Psoas muscle (tissue), 7 donors: ENCODE measurements at regions not wholly inside any gene's neighbourhood (a gene's known extent, or its start where the extent isn't known, plus 50 kb on each side); places are given as distances from the start of the nearest gene placed in this dataset.
"Not testable (repeated sequence)": the region's sequence is repeated elsewhere in the genome, so short reads cannot be mapped to it uniquely, and the experiment has no call there.

Experiments
- ATAC-seq, 4 donors: fragments of 200-7000 bp; cut with Tn5 transposase; one replicate each; pipeline ENCODE4 v1.9.1; 2020; ENCODE audit warnings: moderate library complexity in 3 of 4, mild to moderate bottlenecking in 2 of 4
- DNase-seq, 2 donors: peaks; one replicate each; pipeline ENCODE4 v3.0.0-alpha.2; 2020
- H3K27ac ChIP-seq: fragments of 200-600 bp; one replicate; pipeline ENCODE4 v1.8.0; 2022
- H3K27me3 ChIP-seq, 3 donors: fragments of 200-600 bp in 1 of 3; one replicate each; pipeline versions ENCODE4 v1.6.1 to v1.8.0; 2013 to 2022; ENCODE audit warnings: low read length in 2 of 3, mild to moderate bottlenecking in 2 of 3, moderate library complexity in 1 of 3; ENCODE audit not compliant: insufficient read depth in 3 of 3
- H3K36me3 ChIP-seq, 2 donors: fragments of 200-600 bp in 1 of 2; one replicate each; pipeline versions ENCODE4 v1.6.1 to v1.8.0; 2013 to 2022; ENCODE audit warnings: low read depth in 1 of 2, mild to moderate bottlenecking in 1 of 2, moderate library complexity in 1 of 2; ENCODE audit not compliant: insufficient read depth in 1 of 2
- H3K4me1 ChIP-seq: fragments of 200-600 bp; one replicate; pipeline ENCODE4 v1.8.0; 2022
- H3K4me3 ChIP-seq: fragments of 200-600 bp; one replicate; pipeline ENCODE4 v1.8.0; 2022; ENCODE audit warnings: mild to moderate bottlenecking
- H3K9me3 ChIP-seq: fragments of 200-600 bp; one replicate; pipeline ENCODE4 v1.8.0; 2022
- WGBS, 3 donors: extraction: QIAGEN DNeasy Blood & Tissue Kit; methylation state at CpG; one replicate each; pipeline versions ENCODE4 v1.1.6 to v1.1.7; 2013; 5-methylcytosine and 5-hydroxymethylcytosine counted together
- intact Hi-C, 2 donors: fragments of 100-400 bp; cut with DNase I; formaldehyde crosslinking; loops; one replicate each; pipeline versions ENCODE4 v1.11.0 to v1.14.2; 2022
- TF ChIP-seq, protein P1 (sequence below): fragments of 200-600 bp; IDR thresholded peaks from one replicate; pipeline ENCODE4 v1.8.0; 2022; ENCODE audit warnings: antibody characterized with exemption
- donor health status: healthy with polysubstance abuse.
- donor health status: DM: no; HTN: no; CAD: no; lungs with moderate emphysema.
- donor health status: Bipolar disorder and iron deficiency.
- donor health status: healthy.
- donor health status: DM: yes; HTN: yes; CAD: no.
- donor health status: DM: no; HTN: no; CAD: no.
- donor health status: DM: yes; HTN: yes; CAD: no.

DNA sequence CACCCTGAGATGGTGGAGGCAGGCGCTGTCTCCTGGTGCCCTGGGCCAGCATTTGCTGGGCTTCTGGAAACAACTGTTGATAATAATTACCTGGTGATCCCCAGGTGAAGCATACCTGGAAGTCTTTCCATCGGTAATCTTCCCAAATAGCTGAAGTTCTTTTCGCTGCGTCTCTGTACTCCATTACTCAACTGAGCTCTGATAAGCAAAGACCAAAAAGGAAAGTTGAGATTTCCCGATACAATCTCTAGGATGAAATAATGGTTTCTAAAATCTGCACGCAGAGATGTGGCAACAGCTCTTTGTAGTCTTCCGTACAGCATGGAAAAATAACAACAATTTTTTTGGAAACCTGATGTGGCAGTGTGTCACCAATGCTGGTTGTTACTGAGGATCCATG is 226.5 kb downstream of the GATA3 start:
- Histone ChIP-seq H3K4me1 (no peaks in the 10 kb centered on the region), H3K36me3 (no peaks in the 10 kb centered on the region), H3K4me3 (no peak overlapping the region), H3K27me3 (no peaks in the 10 kb centered on the region), H3K27ac (no peak overlapping the region), H3K9me3 (no peaks in the 10 kb centered on the region)
- ATAC-seq (no peak), DNase-seq (no peak)
- 92 to 94% (median 93%) methylated on average over 7 of the region's 7 CpGs for WGBS, 3 donors
- TF ChIP-seq, protein P1, sequence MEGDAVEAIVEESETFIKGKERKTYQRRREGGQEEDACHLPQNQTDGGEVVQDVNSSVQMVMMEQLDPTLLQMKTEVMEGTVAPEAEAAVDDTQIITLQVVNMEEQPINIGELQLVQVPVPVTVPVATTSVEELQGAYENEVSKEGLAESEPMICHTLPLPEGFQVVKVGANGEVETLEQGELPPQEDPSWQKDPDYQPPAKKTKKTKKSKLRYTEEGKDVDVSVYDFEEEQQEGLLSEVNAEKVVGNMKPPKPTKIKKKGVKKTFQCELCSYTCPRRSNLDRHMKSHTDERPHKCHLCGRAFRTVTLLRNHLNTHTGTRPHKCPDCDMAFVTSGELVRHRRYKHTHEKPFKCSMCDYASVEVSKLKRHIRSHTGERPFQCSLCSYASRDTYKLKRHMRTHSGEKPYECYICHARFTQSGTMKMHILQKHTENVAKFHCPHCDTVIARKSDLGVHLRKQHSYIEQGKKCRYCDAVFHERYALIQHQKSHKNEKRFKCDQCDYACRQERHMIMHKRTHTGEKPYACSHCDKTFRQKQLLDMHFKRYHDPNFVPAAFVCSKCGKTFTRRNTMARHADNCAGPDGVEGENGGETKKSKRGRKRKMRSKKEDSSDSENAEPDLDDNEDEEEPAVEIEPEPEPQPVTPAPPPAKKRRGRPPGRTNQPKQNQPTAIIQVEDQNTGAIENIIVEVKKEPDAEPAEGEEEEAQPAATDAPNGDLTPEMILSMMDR, result no peak
- intact Hi-C loops, result no loop called here

DNA sequence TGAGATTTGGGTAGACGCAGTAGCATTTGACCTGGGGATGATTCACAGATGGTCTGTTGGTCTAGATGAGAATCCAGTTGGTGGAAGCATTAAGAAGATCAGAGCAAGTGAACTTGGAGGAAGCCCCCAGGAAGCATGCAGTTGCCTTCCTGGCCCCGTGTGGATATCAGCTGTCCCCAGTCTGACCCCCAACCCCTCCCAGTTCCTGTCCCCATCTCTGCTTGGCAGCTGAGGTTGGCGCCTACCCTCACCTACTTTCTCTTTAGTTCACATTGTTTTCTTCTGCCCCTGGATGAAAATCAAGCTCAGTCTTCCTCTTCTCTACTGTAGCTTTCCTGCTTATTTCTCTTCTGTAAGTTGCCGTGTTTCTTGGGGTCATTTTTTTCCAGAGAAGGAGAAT is 227.9 kb downstream of the GATA3 start:
- no peak overlapping the region for H3K4me3 ChIP-seq
- DNase-seq, result no peak

GRCh38 chr10:8283166-8283905 is 228.8 kb downstream of the GATA3 start:
- Histone ChIP-seq H3K27me3 (no peaks in the 10 kb centered on the region), H3K4me3 (no peak overlapping the region), H3K36me3 (no peaks in the 10 kb centered on the region), H3K9me3 (no peaks in the 10 kb centered on the region), H3K4me1 (no peaks in the 10 kb centered on the region), H3K27ac (no peak overlapping the region)
- TF ChIP-seq, protein P1, result no peak
- no peak for ATAC-seq
- intact Hi-C loops, result no loop called here
- WGBS, 3 donors, result 77 to 88% (median 87%) methylated on average over 7 of the region's 7 CpGs
- no peak for DNase-seq

More for the DNA sequence above, 227.9 kb downstream of the GATA3 start:
- ATAC-seq, result no peak
- Histone ChIP-seq H3K27ac (no peak overlapping the region), H3K4me1 (no peaks in the 10 kb centered on the region), H3K36me3 (no peaks in the 10 kb centered on the region), H3K27me3 (no peaks in the 10 kb centered on the region), H3K9me3 (no peaks in the 10 kb centered on the region)
- intact Hi-C loops, result no loop called here
- WGBS, 3 donors, result 61 to 63% (median 62%) methylated on average over 4 of the region's 4 CpGs
- TF ChIP-seq, protein P1, result no peak

DNA sequence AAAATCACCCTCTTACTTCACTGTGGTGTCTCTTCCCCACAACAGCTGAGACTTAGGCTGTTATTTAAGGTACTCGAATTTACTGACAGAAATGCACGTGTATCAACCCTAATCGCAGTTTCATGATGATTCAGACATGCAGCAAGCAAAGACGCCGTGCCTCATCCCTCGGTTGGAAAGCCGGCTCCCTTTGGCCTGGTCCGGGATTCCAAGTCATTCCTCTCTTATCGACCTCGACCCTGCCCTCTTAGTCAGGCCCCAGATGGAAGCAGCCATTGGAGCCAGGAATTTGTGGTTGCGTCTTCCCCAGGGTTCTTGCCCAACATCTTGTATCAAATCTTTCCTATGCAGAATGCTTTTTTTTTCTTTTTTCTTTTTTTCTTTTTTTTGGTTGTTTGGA is 229.5 kb downstream of the GATA3 start:
- Histone ChIP-seq H3K36me3 (no peaks in the 10 kb centered on the region), H3K4me3 (no peak overlapping the region), H3K27ac (no peak overlapping the region), H3K27me3 (no peaks in the 10 kb centered on the region), H3K9me3 (no peaks in the 10 kb centered on the region), H3K4me1 (no peaks in the 10 kb centered on the region)
- 89 to 93% (median 90%) methylated on average over 11 of the region's 11 CpGs for WGBS, 3 donors
- ATAC-seq (no peak), DNase-seq (no peak)
- intact Hi-C loops, result no loop called here
- TF ChIP-seq, protein P1, result no peak

GRCh38 chr10:8285970-8286369 is 231.5 kb downstream of the GATA3 start:
- ATAC-seq, DNase-seq, H3K36me3 ChIP-seq, H3K4me3 ChIP-seq, H3K27ac ChIP-seq, H3K4me1 ChIP-seq, intact Hi-C loops, H3K9me3 ChIP-seq, H3K27me3 ChIP-seq: not testable (repeated sequence)
- 78 to 92% (median 84%) methylated on average over 2 to 4 of the region's 4 CpGs for WGBS, 3 donors
